ENCODE measurements at regions not wholly inside any gene's neighbourhood (a gene's known extent, or its start where the extent isn't known, plus 50 kb on each side); places are given as distances from the start of the nearest gene placed in this dataset.

DNA sequence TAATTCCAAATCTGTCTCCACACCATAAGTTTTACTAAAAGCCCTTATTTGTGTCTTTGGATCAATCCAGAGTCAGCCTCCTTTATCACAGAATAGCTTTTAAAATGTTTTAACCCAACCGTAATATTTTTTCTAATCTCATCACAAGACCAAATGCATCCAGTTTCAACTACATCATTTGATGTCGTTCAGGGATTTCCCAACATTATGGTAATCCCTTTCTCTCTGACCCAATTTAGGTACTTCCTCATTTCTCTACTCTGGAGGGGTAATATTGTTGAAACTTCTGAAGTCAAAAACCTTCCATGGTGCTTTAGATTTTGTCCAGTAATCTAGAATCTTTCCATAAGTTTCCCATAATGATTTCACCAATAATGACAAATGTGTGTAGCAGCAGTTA, 596.8 kb downstream of the SOX5 start:
- H3K4me1 Mint-ChIP-seq (ENCODE audit: unreplicated experiment), result peaks cover 31% of the 10 kb centered on the region
- no peak overlapping the region for H3K27ac Mint-ChIP-seq (ENCODE audit: unreplicated experiment)
- no peak for DNase-seq (ENCODE audit: low spot score)
- no peaks in the 10 kb centered on the region for H3K9me3 Mint-ChIP-seq (ENCODE audit: unreplicated experiment)
- TF ChIP-seq, protein P1, sequence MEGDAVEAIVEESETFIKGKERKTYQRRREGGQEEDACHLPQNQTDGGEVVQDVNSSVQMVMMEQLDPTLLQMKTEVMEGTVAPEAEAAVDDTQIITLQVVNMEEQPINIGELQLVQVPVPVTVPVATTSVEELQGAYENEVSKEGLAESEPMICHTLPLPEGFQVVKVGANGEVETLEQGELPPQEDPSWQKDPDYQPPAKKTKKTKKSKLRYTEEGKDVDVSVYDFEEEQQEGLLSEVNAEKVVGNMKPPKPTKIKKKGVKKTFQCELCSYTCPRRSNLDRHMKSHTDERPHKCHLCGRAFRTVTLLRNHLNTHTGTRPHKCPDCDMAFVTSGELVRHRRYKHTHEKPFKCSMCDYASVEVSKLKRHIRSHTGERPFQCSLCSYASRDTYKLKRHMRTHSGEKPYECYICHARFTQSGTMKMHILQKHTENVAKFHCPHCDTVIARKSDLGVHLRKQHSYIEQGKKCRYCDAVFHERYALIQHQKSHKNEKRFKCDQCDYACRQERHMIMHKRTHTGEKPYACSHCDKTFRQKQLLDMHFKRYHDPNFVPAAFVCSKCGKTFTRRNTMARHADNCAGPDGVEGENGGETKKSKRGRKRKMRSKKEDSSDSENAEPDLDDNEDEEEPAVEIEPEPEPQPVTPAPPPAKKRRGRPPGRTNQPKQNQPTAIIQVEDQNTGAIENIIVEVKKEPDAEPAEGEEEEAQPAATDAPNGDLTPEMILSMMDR (IDR thresholded peaks at IDR 0.05; ENCODE audit: unreplicated experiment), result no peak
- H3K4me3 Mint-ChIP-seq (ENCODE audit: unreplicated experiment), result no peak overlapping the region
- H3K36me3 Mint-ChIP-seq (ENCODE audit: low read depth, unreplicated experiment), result no peaks in the 10 kb centered on the region
- no peaks in the 10 kb centered on the region for H3K27me3 Mint-ChIP-seq (ENCODE audit: unreplicated experiment)

- Mint-ChIP-seq H3K4me1 (ENCODE audit: unreplicated experiment) (peaks cover 12% of the 10 kb centered on the region), H3K27me3 (ENCODE audit: unreplicated experiment) (no peaks in the 10 kb centered on the region), H3K36me3 (ENCODE audit: low read depth, unreplicated experiment) (no peaks in the 10 kb centered on the region), H3K27ac (ENCODE audit: unreplicated experiment) (no peak overlapping the region), H3K9me3 (ENCODE audit: unreplicated experiment) (no peaks in the 10 kb centered on the region), H3K4me3 (ENCODE audit: unreplicated experiment) (no peak overlapping the region)
- no peak for DNase-seq (ENCODE audit: low spot score)
- TF ChIP-seq, protein P1 (IDR thresholded peaks at IDR 0.05; ENCODE audit: unreplicated experiment), result no peak
Measured at GRCh38 chr12:23354800-23355199, 594.7 kb downstream of the SOX5 start.

DNA sequence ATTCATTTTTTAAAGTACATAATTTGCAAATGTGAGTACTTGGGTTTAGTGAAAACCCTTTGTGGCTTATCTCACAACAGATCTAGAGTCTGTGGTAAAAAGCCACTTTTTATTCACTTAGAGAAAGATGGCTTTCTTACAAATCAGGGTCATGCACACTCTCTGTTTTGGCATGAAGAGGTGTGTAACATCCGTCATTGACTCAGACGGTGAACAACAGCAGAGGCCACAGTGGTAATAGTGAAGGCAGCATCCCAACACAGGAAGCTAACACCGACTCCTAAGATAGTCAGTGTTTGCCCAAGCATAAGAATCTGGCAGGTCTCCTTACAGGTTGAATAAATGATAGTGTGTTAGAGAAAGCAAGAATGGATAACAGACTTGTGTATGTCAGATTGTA, 593.0 kb downstream of the SOX5 start:
- H3K9me3 Mint-ChIP-seq (ENCODE audit: unreplicated experiment), result no peaks in the 10 kb centered on the region
- no peaks in the 10 kb centered on the region for H3K27me3 Mint-ChIP-seq (ENCODE audit: unreplicated experiment)
- no peak overlapping the region for H3K27ac Mint-ChIP-seq (ENCODE audit: unreplicated experiment)
- H3K4me3 Mint-ChIP-seq (ENCODE audit: unreplicated experiment), result no peak overlapping the region
- TF ChIP-seq, protein P1 (IDR thresholded peaks at IDR 0.05; ENCODE audit: unreplicated experiment), result no peak
- H3K36me3 Mint-ChIP-seq (ENCODE audit: low read depth, unreplicated experiment), result no peaks in the 10 kb centered on the region
- no peak for DNase-seq (ENCODE audit: low spot score)
- H3K4me1 Mint-ChIP-seq (ENCODE audit: unreplicated experiment), result no peaks in the 10 kb centered on the region

DNA sequence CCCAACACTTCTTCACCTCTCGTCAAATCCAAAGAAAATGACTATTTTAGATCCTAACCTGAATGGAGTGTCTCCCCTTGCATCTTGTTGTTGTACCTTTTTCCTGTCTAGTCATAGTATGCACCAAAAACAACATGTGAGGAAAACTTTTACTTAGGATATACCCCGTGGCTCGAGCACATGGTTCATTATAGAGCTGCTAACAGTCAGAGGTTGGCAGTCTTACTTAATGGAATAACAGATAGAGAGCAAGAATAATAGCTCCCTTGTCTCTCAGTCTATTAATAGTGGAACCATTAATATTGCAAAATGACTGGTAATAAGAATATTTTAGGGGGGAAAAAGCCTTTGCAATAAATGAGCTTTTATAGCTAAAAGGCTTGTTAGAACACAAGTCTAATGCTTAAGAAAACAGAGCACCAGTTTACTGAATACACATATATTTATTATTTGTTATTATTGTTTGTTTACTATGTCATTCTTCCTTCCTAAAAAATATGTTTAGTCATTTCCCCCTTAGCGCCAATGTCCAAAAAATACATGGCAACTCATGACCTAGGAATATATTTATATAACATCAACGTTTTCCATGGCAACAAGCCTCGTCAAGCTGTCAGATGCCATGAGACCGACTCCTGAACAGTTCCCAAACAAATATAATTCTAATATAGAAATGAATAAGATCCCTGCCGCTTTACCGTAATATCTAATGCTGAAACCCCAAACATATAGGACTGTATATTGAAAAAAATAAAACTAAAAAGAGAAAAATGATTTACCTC, 592.4 kb downstream of the SOX5 start:
- DNase-seq (ENCODE audit: low spot score), result no peak
- no peak overlapping the region for H3K27ac Mint-ChIP-seq (ENCODE audit: unreplicated experiment)
- TF ChIP-seq, protein P1 (IDR thresholded peaks at IDR 0.05; ENCODE audit: unreplicated experiment), result no peak
- no peak overlapping the region for H3K4me3 Mint-ChIP-seq (ENCODE audit: unreplicated experiment)
- no peaks in the 10 kb centered on the region for H3K4me1 Mint-ChIP-seq (ENCODE audit: unreplicated experiment)
- H3K27me3 Mint-ChIP-seq (ENCODE audit: unreplicated experiment), result no peaks in the 10 kb centered on the region
- no peaks in the 10 kb centered on the region for H3K36me3 Mint-ChIP-seq (ENCODE audit: low read depth, unreplicated experiment)
- H3K9me3 Mint-ChIP-seq (ENCODE audit: unreplicated experiment), result no peaks in the 10 kb centered on the region

DNA sequence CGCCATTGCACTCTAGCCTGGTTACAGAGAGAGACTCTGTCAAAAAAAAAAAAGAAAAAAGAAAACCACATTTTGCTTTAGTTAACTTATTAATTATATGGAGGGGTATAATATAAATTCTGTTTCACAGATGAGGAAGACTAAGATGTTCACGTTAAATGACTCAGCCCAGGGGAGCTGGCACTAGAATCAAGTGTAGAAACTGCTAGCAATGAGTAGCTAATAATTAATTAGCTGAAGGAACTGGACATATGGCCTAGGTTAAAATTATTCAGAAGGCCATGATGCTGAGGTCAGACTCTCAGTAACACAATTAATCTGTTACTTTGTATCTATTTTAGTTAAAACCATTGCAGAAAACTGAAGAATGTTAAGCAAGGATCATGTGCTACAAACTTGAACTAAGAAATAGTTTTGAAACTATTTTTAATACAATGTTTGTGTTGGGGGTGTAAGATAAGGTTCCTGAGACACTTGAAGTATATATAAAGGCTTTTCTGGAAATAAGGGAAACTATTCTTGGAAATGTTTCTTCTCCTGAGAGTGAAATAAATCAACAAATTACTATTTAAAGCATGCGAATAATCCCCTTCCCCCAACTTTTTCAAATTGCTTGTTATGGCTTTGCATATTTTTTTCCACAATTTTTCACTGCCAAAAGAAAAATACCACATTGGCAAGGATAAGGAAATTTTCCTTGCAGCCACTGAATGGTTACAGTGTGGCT, 589.3 kb downstream of the SOX5 start:
- Mint-ChIP-seq H3K27me3 (ENCODE audit: unreplicated experiment) (no peaks in the 10 kb centered on the region), H3K36me3 (ENCODE audit: low read depth, unreplicated experiment) (no peaks in the 10 kb centered on the region), H3K27ac (ENCODE audit: unreplicated experiment) (no peak overlapping the region), H3K4me3 (ENCODE audit: unreplicated experiment) (no peak overlapping the region), H3K9me3 (ENCODE audit: unreplicated experiment) (no peaks in the 10 kb centered on the region), H3K4me1 (ENCODE audit: unreplicated experiment) (no peaks in the 10 kb centered on the region)
- TF ChIP-seq, protein P1 (IDR thresholded peaks at IDR 0.05; ENCODE audit: unreplicated experiment), result no peak
- DNase-seq (ENCODE audit: low spot score), result no peak

Data from endothelial cell (in vitro differentiated cells).